H1 (cell line): ENCODE measurements at regions not wholly inside any gene's neighbourhood (a gene's known extent, or its start where the extent isn't known, plus 50 kb on each side); places are given as distances from the start of the nearest gene placed in this dataset.

ENCODE experiments used
- BACH1 ChIP-seq: IDR thresholded peaks from 2 replicates; pipeline ENCODE4 v1.6.1; 2012; ENCODE audit warnings: low read length, improper control_type of control experiment
- CTCF ChIP-seq, 3 experiments: IDR thresholded peaks; 1 replicate in 2 of 3; 2 replicates in 1 of 3; pipeline versions ENCODE4 v1.5.1 to v1.6.1; 2011; ENCODE audit warnings: low read length in 3 of 3, mild to moderate bottlenecking in 3 of 3, inconsistent platforms in 2 of 3, low read depth in 1 of 3, moderate library complexity in 1 of 3; ENCODE audit not compliant: insufficient read depth in 1 of 3; ENCODE audit errors: control extremely low read depth in 1 of 3
- EP300 ChIP-seq, 2 experiments: IDR thresholded peaks; 1 replicate in 1 of 2; 2 replicates in 1 of 2; pipeline ENCODE4 v1.6.1; 2011 to 2012; ENCODE audit warnings: low read depth in 2 of 2, low read length in 2 of 2, mild to moderate bottlenecking in 2 of 2, borderline replicate concordance in 1 of 2, inconsistent platforms in 1 of 2, moderate library complexity in 1 of 2
- EZH2 ChIP-seq: fragments of 200-600 bp; sonication (generic); IDR thresholded peaks from 2 replicates; pipeline ENCODE4 v1.7.1; 2012; ENCODE audit warnings: low read depth, mild to moderate bottlenecking, moderate library complexity, low read length, inconsistent platforms; ENCODE audit not compliant: severe bottlenecking
- HDAC6 ChIP-seq: IDR thresholded peaks from one replicate; pipeline ENCODE4 v1.7.1; 2012; ENCODE audit warnings: low read depth, mild to moderate bottlenecking, inconsistent platforms, low read length, moderate library complexity
- NRF1 ChIP-seq: IDR thresholded peaks from 2 replicates; pipeline ENCODE4 v1.6.1; 2011; ENCODE audit warnings: mild to moderate bottlenecking, low read depth, low read length, improper control_type of control experiment
- PHF8 ChIP-seq: fragments of 200-600 bp; sonication (generic); conservative IDR thresholded peaks from 2 replicates; pipeline ENCODE4 v1.7.1; 2012; ENCODE audit warnings: low read depth, mild to moderate bottlenecking, inconsistent platforms, low read length, moderate library complexity
- POLR2AphosphoS5 ChIP-seq: IDR thresholded peaks from 2 replicates; pipeline ENCODE4 v1.6.1; 2011; ENCODE audit warnings: low read depth, low read length
- SIRT6 ChIP-seq: IDR thresholded peaks from one replicate; pipeline ENCODE4 v1.7.1; 2012; ENCODE audit warnings: low read length, inconsistent platforms
- SP1 ChIP-seq: IDR thresholded peaks from 2 replicates; pipeline ENCODE4 v1.6.1; 2011; ENCODE audit warnings: low read depth, low read length
- TBP ChIP-seq: IDR thresholded peaks from 2 replicates; pipeline ENCODE4 v1.6.1; 2011; ENCODE audit warnings: low read depth, low read length, improper control_type of control experiment

GRCh38 chr10:29827512-29827911, 192.7 kb upstream of the SVIL start:
- no peak for TF ChIP-seq CTCF (IDR thresholded peaks at IDR 0.05; ENCODE audit: control extremely low read depth in 1 of 3, insufficient read depth in 1 of 3, low read depth in 1 of 3, low read length in 3 of 3)
- TF ChIP-seq SP1: no peak
- TF ChIP-seq POLR2AphosphoS5: no peak
- no peak for TF ChIP-seq EZH2
- TF ChIP-seq PHF8: no peak
- TF ChIP-seq BACH1: no peak
- TF ChIP-seq SIRT6: no peak
- no peak for TF ChIP-seq TBP
- TF ChIP-seq HDAC6: no peak
- TF ChIP-seq EP300 (IDR thresholded peaks at IDR 0.05; ENCODE audit: borderline replicate concordance in 1 of 2, low read depth in 2 of 2, low read length in 2 of 2): no peak
- no peak for TF ChIP-seq NRF1
